Transverse colon (tissue), 4 donors: ENCODE measurements at regions not wholly inside any gene's neighbourhood (a gene's known extent, or its start where the extent isn't known, plus 50 kb on each side); places are given as distances from the start of the nearest gene placed in this dataset.

Experiments used
- DNase-seq: peaks from one replicate; pipeline ENCODE4 v3.0.0-alpha.2; 2019
- H3K27ac ChIP-seq, 4 donors: fragments of 200-600 bp; sonication (generic); 2 replicates each; pipeline ENCODE4 v1.5.1; 2016 to 2018; ENCODE audit warnings: inconsistent platforms in 4 of 4
- H3K27me3 ChIP-seq: fragments of 200-600 bp; sonication (generic); 2 replicates; pipeline ENCODE4 v1.5.1; 2017; ENCODE audit warnings: inconsistent platforms
- H3K36me3 ChIP-seq, 4 donors: fragments of 200-600 bp; sonication (generic); 2 replicates each; pipeline ENCODE4 v1.5.1; 2017 to 2019; ENCODE audit warnings: inconsistent platforms in 4 of 4
- H3K4me1 ChIP-seq, 4 donors: fragments of 200-600 bp; sonication (generic); 2 replicates each; pipeline ENCODE4 v1.5.1; 2017 to 2020; ENCODE audit warnings: inconsistent platforms in 4 of 4
- H3K4me3 ChIP-seq, 4 donors: fragments of 200-600 bp; sonication (generic); 1 replicate in 1 of 4; 2 replicates in 3 of 4; pipeline versions ENCODE4 v1.5.1 to v1.6.1; 2017 to 2019; ENCODE audit warnings: inconsistent platforms in 4 of 4
- H3K9me3 ChIP-seq, 2 donors: fragments of 200-600 bp; sonication (generic); 2 replicates each; pipeline ENCODE4 v1.5.1; 2017 to 2019; ENCODE audit warnings: inconsistent platforms in 2 of 2
- EP300 ChIP-seq: sonication (generic); formaldehyde crosslinking; IDR thresholded peaks from one replicate; pipeline ENCODE4 v1.6.1; 2017; ENCODE audit warnings: antibody characterized with exemption, low read depth
- POLR2A ChIP-seq: fragments of 450-650 bp; IDR thresholded peaks from one replicate; pipeline ENCODE4 v1.6.1; 2016; ENCODE audit warnings: antibody characterized with exemption, mild to moderate bottlenecking, moderate library complexity
- POLR2AphosphoS5 ChIP-seq, 3 donors: sonication (generic); formaldehyde crosslinking; IDR thresholded peaks; one replicate each; pipeline ENCODE4 v1.6.1; 2016; ENCODE audit warnings: antibody characterized with exemption in 3 of 3
- WGBS, 2 donors: methylation state at CpG; one replicate each; pipeline ENCODE4 v1.1.5; 2018; ENCODE audit warnings: low coverage in 1 of 2; 5-methylcytosine and 5-hydroxymethylcytosine counted together
- in situ Hi-C, 4 donors: fragments of 200-750 bp; cut with MboI; loops; one replicate each; pipeline versions ENCODE4 v1.15.0 to v1.15.1; 2017; ENCODE audit warnings: low sequenced_read_pairs in 3 of 4, low pct_ligation_motif_present in 1 of 4, low pct_unique_long_range_greater_than_20kb in 1 of 4
- intact Hi-C: fragments of 100-400 bp; cut with DNase I; formaldehyde crosslinking; loops from one replicate; pipeline ENCODE4 v1.15.1; 2023; ENCODE audit warnings: low total_unique reads
- TF ChIP-seq, protein P1 (sequence below), 5 experiments: fragments of 200-600 bp in 3 of 5; fragments of 450-650 bp in 2 of 5; sonication (generic) in 3 of 5; IDR thresholded peaks; 1 replicate in 2 of 5; 2 replicates in 3 of 5; pipeline ENCODE4 v1.5.1; 2016 to 2017; ENCODE audit warnings: antibody characterized with exemption in 5 of 5, inconsistent platforms in 3 of 5, mild to moderate bottlenecking in 2 of 5, moderate library complexity in 1 of 5

DNA sequence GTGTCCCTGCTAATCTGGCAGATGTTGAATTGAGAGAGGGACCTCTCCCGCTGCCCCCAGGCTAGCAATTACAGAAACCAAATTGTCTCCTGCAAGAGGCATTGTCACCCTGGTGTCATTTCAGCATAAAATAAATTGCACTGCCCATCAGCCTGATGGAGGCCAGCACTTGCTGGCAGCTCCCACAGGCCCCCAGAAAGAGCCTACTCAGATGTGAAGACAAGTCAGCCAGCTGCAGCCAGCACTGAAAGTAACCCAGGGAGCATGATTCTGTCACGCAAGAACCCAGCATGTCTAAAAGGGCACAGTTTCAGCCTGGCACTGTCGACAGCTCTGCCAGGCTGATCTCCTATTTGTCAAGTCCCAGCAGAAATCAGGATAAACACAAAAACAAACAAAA lies 110.3 kb upstream of the CTTNBP2NL start:
- TF ChIP-seq POLR2AphosphoS5 (IDR thresholded peaks at IDR 0.05) (no peak), EP300 (no peak), POLR2A (no peak)
- TF ChIP-seq, protein P1, sequence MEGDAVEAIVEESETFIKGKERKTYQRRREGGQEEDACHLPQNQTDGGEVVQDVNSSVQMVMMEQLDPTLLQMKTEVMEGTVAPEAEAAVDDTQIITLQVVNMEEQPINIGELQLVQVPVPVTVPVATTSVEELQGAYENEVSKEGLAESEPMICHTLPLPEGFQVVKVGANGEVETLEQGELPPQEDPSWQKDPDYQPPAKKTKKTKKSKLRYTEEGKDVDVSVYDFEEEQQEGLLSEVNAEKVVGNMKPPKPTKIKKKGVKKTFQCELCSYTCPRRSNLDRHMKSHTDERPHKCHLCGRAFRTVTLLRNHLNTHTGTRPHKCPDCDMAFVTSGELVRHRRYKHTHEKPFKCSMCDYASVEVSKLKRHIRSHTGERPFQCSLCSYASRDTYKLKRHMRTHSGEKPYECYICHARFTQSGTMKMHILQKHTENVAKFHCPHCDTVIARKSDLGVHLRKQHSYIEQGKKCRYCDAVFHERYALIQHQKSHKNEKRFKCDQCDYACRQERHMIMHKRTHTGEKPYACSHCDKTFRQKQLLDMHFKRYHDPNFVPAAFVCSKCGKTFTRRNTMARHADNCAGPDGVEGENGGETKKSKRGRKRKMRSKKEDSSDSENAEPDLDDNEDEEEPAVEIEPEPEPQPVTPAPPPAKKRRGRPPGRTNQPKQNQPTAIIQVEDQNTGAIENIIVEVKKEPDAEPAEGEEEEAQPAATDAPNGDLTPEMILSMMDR (IDR thresholded peaks at IDR 0.05) = no peak
- Histone ChIP-seq H3K9me3 (no peaks in the 10 kb centered on the region), H3K4me3 (no peak overlapping the region), H3K4me1 (no peaks in the 10 kb centered on the region), H3K27ac (no peak overlapping the region), H3K27me3 (no peaks in the 10 kb centered on the region), H3K36me3 (no peaks in the 10 kb centered on the region)
- no peak for DNase-seq
- intact Hi-C loops = no loop called here
- in situ Hi-C loops = no loop called here
- 67 to 80% methylated on average over 1 to 3 of the region's 3 CpGs for WGBS, 2 donors

DNA sequence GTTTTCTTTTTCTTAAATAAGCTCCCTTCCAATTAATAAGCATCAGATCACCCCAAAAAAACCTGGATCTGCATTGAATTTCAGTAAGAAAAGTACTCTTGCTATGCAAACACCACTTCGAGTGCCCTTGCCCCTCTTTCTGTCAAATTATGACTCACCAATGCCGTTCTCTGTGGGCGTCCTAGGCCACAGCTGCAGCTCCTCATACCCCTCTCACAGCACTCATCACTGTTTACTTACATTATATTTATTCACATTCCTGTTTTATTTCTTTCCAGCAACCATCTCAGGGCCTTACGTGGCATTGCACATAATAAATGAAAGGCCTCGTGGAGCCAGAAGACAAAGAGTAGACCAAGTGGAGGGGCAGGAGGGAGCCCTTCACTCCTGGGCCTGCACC lies 99.1 kb upstream of the CTTNBP2NL start:
- Histone ChIP-seq H3K27ac (no peak overlapping the region), H3K4me1 (no peaks in the 10 kb centered on the region), H3K36me3 (no peaks in the 10 kb centered on the region), H3K4me3 (no peak overlapping the region), H3K9me3 (no peaks in the 10 kb centered on the region), H3K27me3 (no peaks in the 10 kb centered on the region)
- WGBS, 2 donors = 45 to 58% methylated on average over 5 of the region's 5 CpGs
- in situ Hi-C loops = no loop called here
- no peak for DNase-seq
- TF ChIP-seq POLR2AphosphoS5 (IDR thresholded peaks at IDR 0.05) = no peak
- no peak for TF ChIP-seq POLR2A
- no peak for TF ChIP-seq EP300
- TF ChIP-seq, protein P1 (IDR thresholded peaks at IDR 0.05) = no peak
- intact Hi-C loops = no loop called here

DNA sequence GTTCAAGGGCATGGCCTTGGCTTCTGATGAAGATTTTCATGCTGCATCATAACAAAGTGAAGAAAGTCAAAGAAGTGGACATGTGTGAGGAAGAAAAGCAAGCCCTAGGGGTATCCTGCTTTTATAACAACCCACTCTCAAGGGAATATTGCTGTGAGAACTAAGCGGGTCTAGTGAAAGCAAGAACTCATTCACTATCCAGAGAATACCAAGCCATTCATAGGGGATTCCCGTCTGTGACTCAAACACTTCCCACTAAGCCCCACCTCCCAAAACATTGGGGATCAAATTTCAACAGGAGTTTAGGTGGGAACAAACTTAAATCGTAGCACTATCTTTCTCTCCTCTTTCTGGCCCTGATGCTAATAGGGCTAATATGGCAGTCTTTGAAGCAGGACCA lies 98.5 kb upstream of the CTTNBP2NL start:
- no peak overlapping the region for H3K27ac ChIP-seq
- in situ Hi-C loops (no loop called here), intact Hi-C loops (no loop called here)
- DNase-seq = no peak
- no peaks in the 10 kb centered on the region for H3K36me3 ChIP-seq
- no peaks in the 10 kb centered on the region for H3K4me1 ChIP-seq
- H3K9me3 ChIP-seq = no peaks in the 10 kb centered on the region
- WGBS, 2 donors = 50 to 58% methylated on average over 2 to 3 of the region's 3 CpGs
- no peaks in the 10 kb centered on the region for H3K27me3 ChIP-seq
- TF ChIP-seq POLR2A (no peak), EP300 (no peak), POLR2AphosphoS5 (IDR thresholded peaks at IDR 0.05) (no peak)
- TF ChIP-seq, protein P1 (IDR thresholded peaks at IDR 0.05) = no peak
- H3K4me3 ChIP-seq = no peak overlapping the region

DNA sequence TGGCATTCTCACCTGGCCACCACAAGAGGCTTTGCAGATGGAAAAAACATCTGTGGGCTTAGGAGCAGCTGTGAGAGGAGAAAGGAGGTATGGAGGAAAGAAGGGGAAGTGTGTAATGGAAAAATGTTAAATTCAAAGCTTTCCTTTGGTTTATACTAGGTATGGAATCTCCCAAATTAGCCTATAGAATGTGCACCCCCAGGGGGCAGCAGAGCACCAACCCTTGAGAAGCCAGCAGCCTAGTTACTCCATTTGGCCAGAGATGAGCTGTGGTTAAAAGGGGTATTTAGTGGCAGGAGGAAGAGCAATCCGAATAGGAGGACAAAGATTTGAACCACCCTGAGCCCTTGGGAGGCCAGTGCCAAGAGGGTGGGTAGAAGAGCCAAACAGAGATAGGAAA lies 97.5 kb upstream of the CTTNBP2NL start:
- intact Hi-C loops = no loop called here
- in situ Hi-C loops = no loop called here
- 27 to 31% methylated on average over 1 of the region's 1 CpG for WGBS, 2 donors

More for the DNA sequence above, 97.5 kb upstream of the CTTNBP2NL start:
- no peak overlapping the region for H3K27ac ChIP-seq
- TF ChIP-seq POLR2AphosphoS5 (IDR thresholded peaks at IDR 0.05) (no peak), EP300 (no peak), POLR2A (no peak)
- TF ChIP-seq, protein P1 (IDR thresholded peaks at IDR 0.05) = peak; percentile 38 to 64 (median 46)
- H3K4me3 ChIP-seq = no peak overlapping the region
- no peaks in the 10 kb centered on the region for H3K9me3 ChIP-seq
- DNase-seq = peak; percentile 51
- H3K4me1 ChIP-seq = no peaks in the 10 kb centered on the region
- no peaks in the 10 kb centered on the region for H3K27me3 ChIP-seq
- H3K36me3 ChIP-seq = no peaks in the 10 kb centered on the region
